GM21576 (cell line): ENCODE measurements at regions not wholly inside any gene's neighbourhood (a gene's known extent, or its start where the extent isn't known, plus 50 kb on each side); places are given as distances from the start of the nearest gene placed in this dataset.

ENCODE experiments used
- ATAC-seq: cut with Tn5 transposase; IDR thresholded peaks from one replicate; pipeline ENCODE4 v1.9.1; 2021; ENCODE audit warnings: mild to moderate bottlenecking, moderate library complexity; ENCODE audit not compliant: unreplicated experiment

- ATAC-seq, result no peak
These were observed 98.0 kb upstream of the E2F7 start for GRCh38 chr12:77163074-77164038.

- no peak for ATAC-seq
These were observed 96.6 kb upstream of the E2F7 start for GRCh38 chr12:77161944-77162343.

GRCh38 chr12:77160931-77161330, 95.6 kb upstream of the E2F7 start:
- ATAC-seq, result no peak

GRCh38 chr12:77153706-77154105, 88.3 kb upstream of the E2F7 start:
- ATAC-seq, result no peak

GRCh38 chr12:77152623-77153193, 87.3 kb upstream of the E2F7 start:
- ATAC-seq, result no peak

GRCh38 chr12:77151030-77151429, 85.7 kb upstream of the E2F7 start:
- ATAC-seq, result no peak

- no peak for ATAC-seq
These were observed 68.2 kb upstream of the E2F7 start for GRCh38 chr12:77133566-77133965.

GRCh38 chr12:77131977-77132490, 66.7 kb upstream of the E2F7 start:
- no peak for ATAC-seq

GRCh38 chr12:77130193-77130592, 64.8 kb upstream of the E2F7 start:
- ATAC-seq, result no peak

GRCh38 chr12:77124767-77125166, 59.4 kb upstream of the E2F7 start:
- no peak for ATAC-seq

GRCh38 chr12:77122661-77123060, 57.3 kb upstream of the E2F7 start:
- ATAC-seq, result no peak

- no peak for ATAC-seq
These were observed 56.9 kb upstream of the E2F7 start for GRCh38 chr12:77122236-77122635.

GRCh38 chr12:77120156-77121085, 55.1 kb upstream of the E2F7 start:
- ATAC-seq, result no peak

- ATAC-seq, result no peak
These were observed 53.3 kb upstream of the E2F7 start for GRCh38 chr12:77118696-77119095.

GRCh38 chr12:77116277-77116676, 50.9 kb upstream of the E2F7 start:
- no peak for ATAC-seq

- no peak for ATAC-seq
These were observed 50.1 kb upstream of the E2F7 start for GRCh38 chr12:77115471-77115870.
